ENCODE measurements at regions not wholly inside any gene's neighbourhood (a gene's known extent, or its start where the extent isn't known, plus 50 kb on each side); places are given as distances from the start of the nearest gene placed in this dataset.

- no peak overlapping the region for H3K27ac ChIP-seq
- ATAC-seq (no peak), DNase-seq (no peak)
- intact Hi-C loops (cut with DNase I; ENCODE audit: low total_unique reads), result no loop called here
- no peaks in the 10 kb centered on the region for H3K36me3 ChIP-seq
- no peak overlapping the region for H3K4me3 ChIP-seq
- no peaks in the 10 kb centered on the region for H3K27me3 ChIP-seq
- H3K4me1 ChIP-seq, result no peaks in the 10 kb centered on the region
- H3K9me3 ChIP-seq, result no peaks in the 10 kb centered on the region
- no peak for TF ChIP-seq POLR2A (IDR thresholded peaks at IDR 0.05)
- no peak for TF ChIP-seq CTCF (IDR thresholded peaks at IDR 0.05 in 4 of 5, conservative IDR thresholded peaks at IDR 0.05 in 1 of 5)
- in situ Hi-C loops (cut with MboI; ENCODE audit: low sequenced_read_pairs in 4 of 4), result no loop called here
Observed at GRCh38 chr2:176683618-176684111, 414.4 kb downstream of the MTX2 start.

DNA sequence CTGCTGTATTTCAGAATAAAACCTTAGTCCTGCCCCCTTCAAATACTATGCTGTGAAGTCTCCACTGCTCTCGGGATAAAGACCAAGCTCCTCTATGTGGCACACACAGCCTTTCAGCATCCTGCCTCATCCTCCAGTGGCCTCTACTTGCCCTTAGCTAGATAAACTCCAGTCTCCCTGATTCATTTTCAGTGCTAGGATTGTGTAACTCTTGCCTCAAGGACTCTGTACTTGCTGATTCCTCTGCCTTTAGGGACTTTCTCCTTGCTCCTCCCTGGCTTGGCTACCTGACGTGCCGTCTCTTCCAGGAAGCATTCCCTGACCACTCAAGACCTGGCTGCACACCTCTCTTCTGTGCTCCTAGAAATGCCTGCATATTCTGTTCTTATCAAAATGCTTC, 416.7 kb downstream of the MTX2 start:
- ATAC-seq, result no peak

DNA sequence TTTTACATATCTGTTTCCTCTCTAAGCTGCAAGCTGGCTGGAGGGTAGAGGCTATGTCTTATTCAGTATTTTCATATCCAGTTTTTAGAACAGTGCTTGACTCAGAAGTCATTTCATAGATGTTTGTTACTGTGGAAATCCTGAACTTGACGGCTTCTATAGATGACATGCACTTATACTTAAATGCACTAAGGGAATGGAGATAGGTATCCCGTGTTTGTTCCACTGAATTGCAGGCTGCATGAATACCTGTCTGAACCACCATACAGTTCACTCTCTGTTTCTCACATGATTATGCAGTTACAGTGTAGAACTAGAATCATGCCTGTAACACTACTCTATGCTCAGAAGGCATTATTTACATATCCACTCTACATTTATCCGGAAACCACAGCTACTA, 417.1 kb downstream of the MTX2 start:
- no peaks in the 10 kb centered on the region for H3K36me3 ChIP-seq
- H3K27me3 ChIP-seq, result no peaks in the 10 kb centered on the region
- ATAC-seq, result no peak
- H3K4me3 ChIP-seq, result no peak overlapping the region
- TF ChIP-seq POLR2A (IDR thresholded peaks at IDR 0.05), result no peak
- TF ChIP-seq CTCF (IDR thresholded peaks at IDR 0.05 in 4 of 5, conservative IDR thresholded peaks at IDR 0.05 in 1 of 5), result no peak
- no peak for DNase-seq
- H3K4me1 ChIP-seq, result no peaks in the 10 kb centered on the region
- H3K27ac ChIP-seq, result no peak overlapping the region
- in situ Hi-C loops (cut with MboI; ENCODE audit: low sequenced_read_pairs in 4 of 4), result no loop called here
- intact Hi-C loops (cut with DNase I; ENCODE audit: low total_unique reads), result no loop called here
- H3K9me3 ChIP-seq, result no peaks in the 10 kb centered on the region

More for the DNA sequence above, 416.7 kb downstream of the MTX2 start:
- no peak for DNase-seq
- no peak overlapping the region for H3K27ac ChIP-seq
- in situ Hi-C loops (cut with MboI; ENCODE audit: low sequenced_read_pairs in 4 of 4), result no loop called here
- no peak for TF ChIP-seq POLR2A (IDR thresholded peaks at IDR 0.05)
- TF ChIP-seq CTCF (IDR thresholded peaks at IDR 0.05 in 4 of 5, conservative IDR thresholded peaks at IDR 0.05 in 1 of 5), result no peak
- intact Hi-C loops (cut with DNase I; ENCODE audit: low total_unique reads), result no loop called here
- no peaks in the 10 kb centered on the region for H3K36me3 ChIP-seq
- no peaks in the 10 kb centered on the region for H3K9me3 ChIP-seq
- H3K4me3 ChIP-seq, result no peak overlapping the region
- H3K4me1 ChIP-seq, result no peaks in the 10 kb centered on the region
- H3K27me3 ChIP-seq, result no peaks in the 10 kb centered on the region

DNA sequence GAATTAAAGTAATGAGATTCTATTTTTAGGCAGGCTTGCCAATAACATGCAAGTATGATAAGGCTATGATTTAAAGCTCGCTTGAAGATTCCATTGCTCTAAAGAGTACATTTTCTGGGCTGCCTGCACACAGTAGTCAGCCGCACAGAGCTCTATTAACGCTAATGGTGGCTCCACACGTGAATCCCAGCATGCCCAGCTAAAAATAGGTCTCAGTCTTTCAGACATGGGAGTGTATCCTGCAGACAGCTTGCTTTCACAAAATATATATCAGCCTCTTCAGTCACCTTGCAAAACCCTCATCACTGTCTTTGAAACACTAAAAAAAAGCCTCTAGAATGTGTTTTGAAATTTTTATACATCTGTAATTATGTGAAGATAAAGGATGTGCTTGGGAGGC, 418.1 kb downstream of the MTX2 start:
- Histone ChIP-seq H3K4me3 (no peak overlapping the region), H3K9me3 (no peaks in the 10 kb centered on the region), H3K4me1 (no peaks in the 10 kb centered on the region), H3K36me3 (no peaks in the 10 kb centered on the region), H3K27me3 (no peaks in the 10 kb centered on the region), H3K27ac (no peak overlapping the region)
- ATAC-seq (no peak), DNase-seq (no peak)
- in situ Hi-C loops (cut with MboI; ENCODE audit: low sequenced_read_pairs in 4 of 4) (no loop called here), intact Hi-C loops (cut with DNase I; ENCODE audit: low total_unique reads) (no loop called here)
- TF ChIP-seq POLR2A (IDR thresholded peaks at IDR 0.05) (no peak), CTCF (IDR thresholded peaks at IDR 0.05 in 4 of 5, conservative IDR thresholded peaks at IDR 0.05 in 1 of 5) (no peak)

DNA sequence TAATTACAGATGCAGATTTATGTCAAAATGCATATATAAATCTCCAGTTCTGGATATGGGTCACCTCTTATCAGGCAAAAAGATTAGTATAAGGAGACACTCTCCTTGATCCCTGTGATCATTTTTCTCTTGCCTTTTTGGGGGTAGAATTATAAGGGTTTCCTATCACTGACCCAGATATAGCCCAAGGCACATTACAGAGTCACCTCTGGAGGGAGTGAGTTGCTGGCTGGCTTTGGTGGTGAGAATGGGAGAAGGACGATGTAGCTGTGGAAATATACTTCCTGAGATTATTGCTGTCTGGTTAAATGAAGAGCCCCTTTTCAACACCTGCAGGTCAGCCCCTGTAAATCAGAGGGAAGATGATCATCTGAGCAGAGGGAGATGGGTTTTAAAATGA, 418.7 kb downstream of the MTX2 start:
- H3K27me3 ChIP-seq, result no peaks in the 10 kb centered on the region
- H3K4me3 ChIP-seq, result no peak overlapping the region
- ATAC-seq, result no peak
- H3K9me3 ChIP-seq, result no peaks in the 10 kb centered on the region
- no peaks in the 10 kb centered on the region for H3K36me3 ChIP-seq
- H3K27ac ChIP-seq, result no peak overlapping the region
- no peak for TF ChIP-seq CTCF (IDR thresholded peaks at IDR 0.05 in 4 of 5, conservative IDR thresholded peaks at IDR 0.05 in 1 of 5)
- no peak for TF ChIP-seq POLR2A (IDR thresholded peaks at IDR 0.05)
- intact Hi-C loops (cut with DNase I; ENCODE audit: low total_unique reads), result no loop called here
- no peak for DNase-seq
- in situ Hi-C loops (cut with MboI; ENCODE audit: low sequenced_read_pairs in 4 of 4), result no loop called here
- H3K4me1 ChIP-seq, result no peaks in the 10 kb centered on the region
